GDM1 (cell line): ENCODE measurements at regions not wholly inside any gene's neighbourhood (a gene's known extent, or its start where the extent isn't known, plus 50 kb on each side); places are given as distances from the start of the nearest gene placed in this dataset.
"Not testable (repeated sequence)": the region's sequence is repeated elsewhere in the genome, so short reads cannot be mapped to it uniquely, and the experiment has no call there.

Experiments
- DNase-seq: peaks from one replicate; lab custom pipeline; 2025; lab: John Stamatoyannopoulos, UW

DNA sequence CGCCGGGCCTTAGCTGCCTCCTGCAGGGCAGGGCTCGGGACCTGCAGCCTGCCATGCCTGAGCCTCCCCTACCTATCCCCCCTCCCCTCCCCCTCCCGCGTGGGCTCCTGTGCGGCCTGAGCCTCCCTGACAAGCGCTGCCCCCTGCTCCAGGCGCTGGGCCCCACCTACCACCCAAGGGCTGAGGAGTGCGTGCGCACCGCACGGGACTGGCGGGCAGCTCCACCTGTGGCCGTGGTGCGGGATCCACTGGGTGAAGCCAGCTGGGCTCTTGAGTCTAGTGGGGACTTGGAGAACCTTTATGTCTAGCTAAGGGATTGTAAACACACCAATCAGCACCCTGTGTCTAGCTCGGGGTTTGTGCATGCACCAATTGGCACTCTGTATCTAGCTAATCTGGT, 554.6 kb upstream of the ACTRT1 start:
- DNase-seq: not testable (repeated sequence)

DNA sequence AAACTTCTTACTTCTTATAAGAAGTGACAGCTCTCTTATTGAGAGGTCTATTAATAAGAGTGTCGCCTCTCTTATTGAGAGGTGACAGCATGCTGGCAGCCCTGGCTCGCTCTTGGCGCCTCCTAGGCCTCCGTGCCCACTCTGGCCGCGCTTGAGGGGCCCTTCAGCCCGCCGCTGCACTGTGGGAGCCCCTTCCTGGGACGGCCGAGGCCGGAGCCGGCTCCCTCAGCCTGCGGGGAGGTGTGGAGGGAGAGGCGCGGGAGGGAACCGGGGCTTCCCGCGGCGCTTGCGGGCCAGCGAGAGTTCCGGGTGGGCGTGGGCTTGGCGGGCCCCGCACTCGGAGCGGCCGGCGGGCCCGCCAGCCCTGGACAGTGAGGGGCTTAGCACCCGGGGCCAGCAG, 554.2 kb upstream of the ACTRT1 start:
- not testable (repeated sequence) for DNase-seq

- DNase-seq: no peak
Observed at GRCh38 chrX:128601706-128602105, 549.5 kb upstream of the ACTRT1 start.

DNA sequence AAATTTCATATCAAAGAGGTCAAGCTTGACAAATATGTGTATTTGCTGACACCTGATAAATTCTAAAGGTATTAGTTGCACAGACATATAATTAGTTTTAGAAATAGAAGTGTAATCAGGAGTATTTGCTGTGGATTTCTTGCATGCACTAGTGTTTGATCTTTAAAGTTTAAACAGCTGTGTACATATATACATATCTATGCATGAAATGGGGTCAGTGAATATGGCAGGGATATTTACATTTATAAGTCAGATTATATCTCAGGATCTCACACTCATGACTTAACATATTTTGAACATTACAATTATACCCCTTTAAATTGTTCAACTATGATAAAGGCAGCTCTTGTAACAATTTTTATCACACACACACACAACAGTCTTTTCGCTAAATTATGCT, 547.4 kb upstream of the ACTRT1 start:
- no peak for DNase-seq

- no peak for DNase-seq
Observed at GRCh38 chrX:128582036-128582435, 529.8 kb upstream of the ACTRT1 start.

DNA sequence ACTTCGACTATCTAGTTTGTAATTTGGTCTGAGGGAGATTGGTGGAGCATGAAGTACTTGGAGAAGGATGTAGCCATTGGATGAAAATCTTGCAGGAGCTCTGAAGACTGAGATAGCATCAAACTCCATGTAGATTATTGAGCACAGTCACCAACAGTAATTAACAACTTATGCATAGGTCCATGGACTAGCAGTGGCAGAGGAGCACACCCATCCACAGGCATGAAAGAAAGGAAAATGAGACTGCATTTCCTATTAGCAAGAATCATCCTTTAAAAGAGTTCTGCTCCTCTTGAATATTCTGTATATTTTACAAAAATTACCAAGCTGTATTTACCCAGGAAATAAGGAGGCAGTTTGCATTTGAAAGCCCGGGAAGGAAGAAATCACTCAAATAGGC, 529.4 kb upstream of the ACTRT1 start:
- DNase-seq: no peak

DNA sequence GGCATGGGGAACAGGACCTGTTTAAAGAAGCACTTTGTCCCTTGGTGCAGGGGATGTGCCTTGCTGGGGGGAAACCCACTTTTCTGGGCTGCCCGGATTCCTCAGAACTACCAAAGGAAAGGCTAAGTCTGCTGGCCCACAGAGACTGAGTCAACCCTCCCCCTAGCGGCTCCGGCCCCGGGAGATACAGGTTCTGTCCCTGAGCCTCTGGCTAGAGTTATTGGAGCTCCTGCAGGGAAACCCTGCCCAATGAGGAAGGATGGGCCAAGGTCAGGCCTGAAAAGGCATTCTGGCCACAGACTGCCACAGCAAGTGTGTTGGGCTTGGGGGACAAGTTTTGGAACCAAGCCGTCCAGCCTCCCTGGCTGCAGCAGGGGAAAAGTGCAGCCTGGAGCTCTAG, 490.9 kb upstream of the ACTRT1 start:
- DNase-seq: no peak

DNA sequence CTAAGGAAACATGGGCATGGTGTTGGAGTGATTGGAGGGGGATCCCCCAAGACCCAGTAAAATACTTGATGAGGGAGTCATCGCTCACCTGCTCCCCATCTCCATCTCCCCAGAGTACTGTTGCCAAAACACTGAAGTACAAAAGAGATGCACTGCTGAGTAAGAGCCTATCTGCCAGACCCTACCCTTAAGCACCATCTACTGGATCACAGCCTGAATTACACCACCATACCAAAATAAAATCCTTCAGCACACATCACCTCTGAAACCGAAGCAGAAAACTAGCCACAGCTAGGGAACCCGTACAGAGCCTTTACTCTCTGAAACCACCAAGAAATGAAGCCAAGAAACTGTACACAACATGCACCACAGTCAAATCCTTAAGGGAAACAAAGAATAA, 466.3 kb upstream of the ACTRT1 start:
- no peak for DNase-seq

DNA sequence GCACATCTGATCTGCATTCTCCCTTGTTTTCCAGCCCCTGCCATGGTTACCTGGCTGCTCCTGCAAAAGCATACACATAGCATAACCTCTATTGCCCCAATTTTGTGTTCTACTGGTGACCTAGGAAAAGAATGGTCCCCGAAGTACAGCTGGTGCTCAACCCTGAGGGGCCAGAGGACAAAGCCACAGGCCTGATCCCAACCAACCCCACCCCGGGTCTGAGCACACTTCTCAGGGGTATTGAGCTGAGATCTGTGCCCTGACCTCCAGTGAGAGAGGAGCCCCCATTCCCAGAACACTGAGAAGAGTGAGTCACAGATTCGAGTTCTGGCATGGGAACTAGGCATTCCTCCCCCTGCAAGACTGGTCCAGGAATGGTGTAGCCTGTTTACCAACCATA, 465.5 kb upstream of the ACTRT1 start:
- DNase-seq: no peak

GRCh38 chrX:128504496-128504895, 452.3 kb upstream of the ACTRT1 start:
- no peak for DNase-seq

DNA sequence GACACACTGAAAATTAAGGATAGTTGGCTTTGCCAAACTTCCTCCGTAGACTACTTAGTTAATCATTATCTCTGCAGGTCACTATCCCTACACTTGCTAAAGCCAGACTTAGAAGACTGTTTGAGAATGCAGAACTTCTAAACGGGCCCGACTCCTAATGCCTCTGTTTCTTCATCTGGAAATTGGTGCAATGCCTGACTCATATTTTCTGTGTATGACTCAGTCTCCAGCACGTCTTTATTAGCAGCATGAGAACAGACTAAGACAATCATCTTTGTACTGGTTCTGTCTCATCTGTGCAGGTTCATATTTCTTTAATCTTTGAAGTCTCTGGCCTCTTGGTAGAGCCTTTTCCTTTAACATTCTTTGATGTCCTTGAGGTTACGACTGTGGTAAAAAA, 411.9 kb upstream of the ACTRT1 start:
- DNase-seq: no peak

DNA sequence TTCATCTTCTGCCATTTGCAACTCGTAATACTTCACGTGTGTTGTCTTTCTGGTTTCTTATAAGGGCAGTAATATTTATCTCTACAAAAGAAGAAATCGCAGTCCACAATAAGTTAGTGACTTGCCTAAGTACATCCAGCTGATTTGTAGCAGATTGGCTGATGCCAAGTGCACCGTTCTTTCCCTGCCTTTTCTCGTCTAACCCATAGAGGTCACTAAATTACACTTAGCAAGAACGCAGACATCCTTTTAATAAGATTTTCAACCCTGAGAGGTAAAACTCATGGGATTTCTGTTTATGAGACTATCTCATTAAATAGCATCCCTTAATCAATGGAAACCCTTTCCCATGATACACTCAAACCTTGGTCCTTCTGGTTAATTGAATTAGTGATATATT, 408.6 kb upstream of the ACTRT1 start:
- DNase-seq: no peak

DNA sequence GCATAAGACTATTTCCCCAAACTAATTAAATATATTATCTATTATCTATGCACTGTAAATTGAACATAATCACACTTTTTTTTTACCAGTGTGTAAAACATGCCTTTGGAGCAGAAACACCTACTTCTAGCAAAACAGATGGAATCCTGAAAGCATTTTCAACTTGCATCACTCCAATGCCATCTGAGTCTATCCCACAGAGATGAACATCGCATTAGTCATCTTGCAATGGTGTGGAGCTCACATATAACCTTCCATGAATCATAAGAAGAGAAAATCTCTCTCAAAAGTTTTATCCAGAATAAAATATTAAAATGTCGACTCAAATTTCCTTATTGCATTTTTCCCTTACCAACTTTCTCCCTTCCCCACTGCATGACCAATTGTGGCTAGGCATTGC, 406.7 kb upstream of the ACTRT1 start:
- no peak for DNase-seq

DNA sequence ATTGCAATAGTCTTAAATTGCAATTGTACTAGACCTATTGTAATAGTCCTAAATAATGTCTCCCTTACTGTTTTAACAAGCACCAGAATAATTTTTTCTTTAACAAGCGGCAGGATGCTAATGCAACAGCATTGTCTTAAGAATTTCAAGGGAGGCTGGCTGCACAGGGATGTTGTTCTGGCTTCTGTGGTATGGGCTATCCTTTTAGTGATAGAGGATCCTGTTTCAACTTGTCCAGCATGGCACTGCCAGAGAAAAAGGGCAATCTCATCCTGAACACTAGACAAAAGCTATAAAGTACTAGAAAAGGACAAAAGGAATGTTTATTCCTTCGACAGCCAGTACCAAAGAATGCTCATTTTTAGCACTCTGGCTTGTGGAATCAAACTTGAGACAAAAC, 405.5 kb upstream of the ACTRT1 start:
- DNase-seq: no peak

DNA sequence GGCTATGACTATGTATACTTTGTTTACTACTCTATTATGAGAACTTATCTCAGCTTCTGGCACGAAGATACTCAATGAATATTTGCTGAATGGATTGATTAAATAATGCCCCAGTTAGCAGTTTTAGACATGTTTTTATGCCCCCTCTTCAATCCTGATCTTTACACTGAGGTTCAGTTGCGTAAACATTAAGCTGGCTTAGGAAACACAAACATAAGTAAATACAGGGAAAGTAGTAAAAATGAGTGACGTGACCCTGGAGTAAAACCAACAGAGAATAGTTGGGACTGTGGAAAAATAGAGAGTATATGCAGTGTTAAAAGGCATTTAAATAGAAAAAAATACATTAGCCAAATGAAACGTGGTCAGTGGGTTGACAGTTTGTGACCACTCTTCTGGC, 387.0 kb upstream of the ACTRT1 start:
- DNase-seq: no peak

GRCh38 chrX:128438082-128438481, 385.9 kb upstream of the ACTRT1 start:
- DNase-seq: no peak

DNA sequence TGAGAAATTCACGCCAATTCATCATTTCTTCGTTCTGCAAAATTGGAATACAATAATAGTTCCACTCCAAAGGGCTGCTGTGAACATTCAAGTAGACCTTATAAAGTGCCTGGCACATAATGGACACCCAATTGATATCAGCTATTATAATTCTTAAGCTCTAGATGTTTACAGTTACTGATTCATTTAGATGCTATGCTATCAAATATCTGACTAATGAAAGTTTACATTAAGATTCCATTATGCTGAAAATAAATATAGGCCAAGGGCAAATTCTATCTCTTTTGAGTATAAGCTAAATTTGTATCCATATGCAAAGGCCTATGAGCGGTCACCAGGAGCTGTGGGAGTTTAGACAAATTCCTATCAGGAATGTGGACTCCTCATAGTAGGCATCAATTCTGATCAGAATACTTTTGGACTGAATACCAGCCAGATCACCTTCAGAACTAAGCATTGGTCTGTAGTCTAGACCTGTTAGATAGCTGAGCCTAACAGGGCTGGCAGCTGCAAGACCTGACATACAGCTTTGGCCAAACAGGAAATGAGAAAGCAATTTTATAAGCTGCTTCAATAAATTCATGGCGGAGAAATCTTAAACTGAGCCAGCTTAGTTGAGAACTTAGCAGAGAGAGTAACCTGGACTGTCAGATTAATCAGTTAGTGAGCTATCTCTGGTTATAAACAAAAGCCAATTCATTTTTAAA, 384.3 kb upstream of the ACTRT1 start:
- DNase-seq: no peak

- DNase-seq: no peak
Observed at GRCh38 chrX:128425546-128425945, 373.3 kb upstream of the ACTRT1 start.

- no peak for DNase-seq
Observed at GRCh38 chrX:128408842-128409241, 356.6 kb upstream of the ACTRT1 start.

DNA sequence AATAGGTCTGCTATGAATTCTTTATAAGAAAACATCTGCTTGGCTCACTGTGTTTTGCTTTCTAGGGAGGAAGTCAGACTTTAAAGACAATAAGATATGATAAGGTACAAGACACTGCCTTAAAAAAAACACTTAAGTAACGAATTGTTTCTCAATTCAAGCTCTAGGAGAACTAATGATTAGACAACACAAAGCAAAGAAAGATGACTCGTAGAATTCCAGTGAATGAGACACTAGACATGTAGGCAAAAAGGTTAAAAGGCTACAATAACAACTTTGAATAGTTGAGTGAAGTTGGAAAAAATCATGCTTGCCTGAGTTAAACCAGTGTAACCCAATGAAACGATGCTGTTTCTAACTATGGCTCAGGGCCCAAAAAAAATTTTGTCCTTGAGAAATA, 344.4 kb upstream of the ACTRT1 start:
- no peak for DNase-seq

GRCh38 chrX:128383846-128384245, 331.6 kb upstream of the ACTRT1 start:
- not testable (repeated sequence) for DNase-seq

DNA sequence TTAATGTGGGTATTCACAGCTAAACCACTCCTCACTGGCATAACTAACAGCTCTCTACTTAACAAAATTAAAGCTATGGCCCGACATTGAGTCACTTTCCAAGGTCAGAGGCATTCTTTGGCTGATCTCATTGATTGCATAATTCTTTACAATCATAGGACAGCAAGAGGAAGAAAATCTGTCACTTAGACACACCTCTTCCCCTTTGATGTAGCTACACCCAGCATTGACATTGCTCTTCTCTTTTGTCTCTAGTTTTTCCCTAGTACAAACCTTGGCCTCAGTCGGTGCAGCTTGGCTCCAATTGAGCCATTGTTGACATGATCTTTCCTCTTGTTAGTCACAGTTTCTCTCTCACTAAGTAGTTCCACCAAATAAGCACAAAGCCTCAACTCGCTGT, 313.3 kb upstream of the ACTRT1 start:
- no peak for DNase-seq

- no peak for DNase-seq
Observed at GRCh38 chrX:128335671-128336070, 283.5 kb upstream of the ACTRT1 start.

DNA sequence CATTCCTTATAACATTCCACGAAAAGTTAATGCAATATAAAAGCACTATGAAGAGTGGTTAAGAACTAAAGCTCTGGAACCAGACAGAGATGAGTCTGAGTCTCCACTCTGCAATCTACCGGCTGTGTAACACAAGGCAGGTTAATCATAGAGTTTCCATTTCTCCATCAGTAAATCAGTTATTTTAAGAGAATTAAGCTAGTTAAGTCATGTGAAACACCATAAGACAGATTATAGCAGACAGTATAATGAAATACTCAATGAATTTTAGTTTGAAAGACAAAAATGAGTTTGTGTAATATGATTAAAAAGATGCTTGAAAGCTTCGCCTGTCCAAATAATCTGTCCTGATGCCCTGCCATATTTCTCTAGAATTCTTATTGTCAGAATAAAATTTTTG, 282.6 kb upstream of the ACTRT1 start:
- DNase-seq: no peak

GRCh38 chrX:128310912-128311311, 258.7 kb upstream of the ACTRT1 start:
- DNase-seq: no peak
